IMR-90 (cell line): ENCODE measurements at regions not wholly inside any gene's neighbourhood (a gene's known extent, or its start where the extent isn't known, plus 50 kb on each side); places are given as distances from the start of the nearest gene placed in this dataset.

Experiments
- ATAC-seq: fragments of 200-7000 bp; cut with Tn5 transposase; 2 replicates; pipeline ENCODE4 v1.9.1; 2020; ENCODE audit warnings: low read depth, mild to moderate bottlenecking, moderate library complexity
- BruUV-seq: library from RNA; stranded (reverse); fragments of 400-500 nt; replicated peaks from 2 replicates; lab custom pipeline; 2021; lab: Mats Ljungman, UMichigan
- CTCF ChIA-PET: fragments of 300-600 bp; formaldehyde crosslinking; extraction: SDS; loops from one replicate; lab custom pipeline; 2021; ENCODE audit warnings: antibody characterized with exemption; lab: Yijun Ruan, JAX
- POLR2A ChIA-PET: fragments of 300-600 bp; sonication (Branson Sonifier 250); formaldehyde crosslinking; loops from one replicate; lab custom pipeline; 2022; ENCODE audit warnings: antibody characterized with exemption; ENCODE audit not compliant: unreplicated experiment; lab: Charles Lee
- DNase-seq: peaks from one replicate; pipeline ENCODE4 v3.0.0; 2013
- H2AFZ ChIP-seq: replicated peaks from 2 replicates; pipeline ENCODE3; 2013; ENCODE audit warnings: low read length, mild to moderate bottlenecking; ENCODE audit not compliant: poor library complexity
- H2AK5ac ChIP-seq: 2 replicates; pipeline ENCODE4 v1.6.1; 2013; ENCODE audit warnings: low read depth, low read length, inconsistent platforms
- H2AK9ac ChIP-seq: replicated peaks from 2 replicates; pipeline ENCODE3; 2013; ENCODE audit warnings: mild to moderate bottlenecking, low read depth, low read length, moderate library complexity; ENCODE audit not compliant: poor library complexity
- H2BK120ac ChIP-seq: 2 replicates; pipeline ENCODE4 v1.6.1; 2013; ENCODE audit warnings: low read depth, low read length, inconsistent platforms
- H2BK15ac ChIP-seq: 3 replicates; pipeline ENCODE4 v1.6.1; 2013; ENCODE audit warnings: low read depth, low read length, inconsistent platforms
- H2BK20ac ChIP-seq: 2 replicates; pipeline ENCODE4 v1.6.1; 2013; ENCODE audit warnings: low read depth, mild to moderate bottlenecking, inconsistent platforms, low read length, moderate library complexity
- H2BK5ac ChIP-seq: 2 replicates; pipeline ENCODE4 v1.6.1; 2013; ENCODE audit warnings: mild to moderate bottlenecking, low read depth, low read length, inconsistent platforms; ENCODE audit not compliant: poor library complexity, severe bottlenecking
- H3K14ac ChIP-seq: replicated peaks from 2 replicates; pipeline ENCODE4 v1.6.1; 2013; ENCODE audit warnings: low read depth, low read length, inconsistent platforms
- H3K18ac ChIP-seq: 2 replicates; pipeline ENCODE4 v1.6.1; 2013; ENCODE audit warnings: low read depth, low read length, control low read depth
- H3K23ac ChIP-seq: 2 replicates; pipeline ENCODE4 v1.6.1; 2013; ENCODE audit warnings: low read depth, low read length, inconsistent platforms
- H3K27ac ChIP-seq: 2 replicates; pipeline ENCODE4 v1.5.1; 2013; ENCODE audit warnings: mild to moderate bottlenecking, control low read depth, low read length; ENCODE audit not compliant: insufficient read depth
- H3K27me3 ChIP-seq: 2 replicates; pipeline ENCODE4 v1.6.1; 2013; ENCODE audit warnings: low read length; ENCODE audit not compliant: control insufficient read depth, insufficient read depth
- H3K36me3 ChIP-seq: 2 replicates; pipeline ENCODE4 v1.6.1; 2013; ENCODE audit warnings: low read length, mixed read lengths; ENCODE audit not compliant: control insufficient read depth, insufficient read depth
- H3K4ac ChIP-seq: 2 replicates; pipeline ENCODE4 v1.6.1; 2013; ENCODE audit warnings: low read depth, low read length, inconsistent platforms
- H3K4me1 ChIP-seq: 2 replicates; pipeline ENCODE4 v1.6.1; 2013; ENCODE audit warnings: low read length, mixed read lengths; ENCODE audit not compliant: control insufficient read depth, insufficient read depth
- H3K4me2 ChIP-seq: 2 replicates; pipeline ENCODE4 v1.6.1; 2013; ENCODE audit warnings: low read depth, mild to moderate bottlenecking, control low read depth, low read length, moderate library complexity
- H3K4me3 ChIP-seq: 2 replicates; pipeline ENCODE4 v1.5.1; 2013; ENCODE audit warnings: low read depth, mild to moderate bottlenecking, control low read depth, low read length, moderate library complexity; ENCODE audit not compliant: insufficient read depth
- H3K56ac ChIP-seq: 2 replicates; pipeline ENCODE4 v1.6.1; 2013; ENCODE audit warnings: low read length, inconsistent platforms; ENCODE audit not compliant: insufficient read depth; ENCODE audit errors: extremely low read depth
- H3K79me1 ChIP-seq, 2 experiments: 2 replicates each; pipeline ENCODE4 v1.6.1; 2013; ENCODE audit warnings: low read length in 2 of 2, inconsistent platforms in 1 of 2, low read depth in 1 of 2
- H3K9ac ChIP-seq: 2 replicates; pipeline ENCODE4 v1.6.1; 2013; ENCODE audit warnings: low read depth, low read length, control low read depth
- H3K9me1 ChIP-seq: 2 replicates; pipeline ENCODE4 v1.6.1; 2013; ENCODE audit warnings: low read length, inconsistent platforms; ENCODE audit not compliant: insufficient read depth
- H3K9me3 ChIP-seq: 2 replicates; pipeline ENCODE4 v1.6.1; 2013; ENCODE audit warnings: low read length; ENCODE audit not compliant: control insufficient read depth, insufficient read depth
- H4K20me1 ChIP-seq: 2 replicates; pipeline ENCODE4 v1.6.1; 2013; ENCODE audit warnings: low read length, inconsistent platforms; ENCODE audit not compliant: insufficient read depth
- H4K5ac ChIP-seq: 2 replicates; pipeline ENCODE4 v1.6.1; 2013; ENCODE audit warnings: mild to moderate bottlenecking, low read depth, low read length, control low read depth
- H4K8ac ChIP-seq, 2 experiments: 2 replicates each; pipeline ENCODE4 v1.6.1; 2013; ENCODE audit warnings: low read depth in 2 of 2, low read length in 2 of 2, control low read depth in 1 of 2, inconsistent platforms in 1 of 2
- H4K91ac ChIP-seq: 2 replicates; pipeline ENCODE4 v1.6.1; 2013; ENCODE audit warnings: low read depth, low read length, inconsistent platforms; ENCODE audit not compliant: insufficient read depth
- CTCF ChIP-seq: conservative IDR thresholded peaks from 2 replicates; pipeline ENCODE4 v1.5.1; 2012; ENCODE audit warnings: mild to moderate bottlenecking, low read depth, low read length, improper control_type of control experiment
- ELK1 ChIP-seq: fragments of 150-350 bp; IDR thresholded peaks from 2 replicates; pipeline ENCODE4 v1.6.1; 2016; ENCODE audit warnings: low read depth, mild to moderate bottlenecking, low read length, moderate library complexity, borderline replicate concordance
- MXI1 ChIP-seq: IDR thresholded peaks from 2 replicates; pipeline ENCODE4 v1.6.1; 2012; ENCODE audit warnings: low read depth, mild to moderate bottlenecking, low read length, moderate library complexity, borderline replicate concordance
- RAD21 ChIP-seq: IDR thresholded peaks from 2 replicates; pipeline ENCODE4 v1.6.1; 2012; ENCODE audit warnings: low read length, improper control_type of control experiment
- WGBS, 2 experiments: methylation state at CpG; one replicate each; pipeline versions ENCODE4 v1.1.5 to v1.1.7; 2013; ENCODE audit warnings: missing lambda C conversion rate in 2 of 2; ENCODE audit not compliant: insufficient read length in 1 of 2; ENCODE audit errors: extremely low coverage in 2 of 2; 5-methylcytosine and 5-hydroxymethylcytosine counted together
- dilution Hi-C: fragments of 300-500 bp; cut with HindIII; formaldehyde crosslinking; loops from one replicate; pipeline ENCODE4 v1.14.3; 2018; ENCODE audit warnings: low sequenced_read_pairs; ENCODE audit not compliant: unreplicated experiment
- in situ Hi-C: fragments of 300-500 bp; cut with MboI; formaldehyde crosslinking; loops from 3 replicates; pipeline ENCODE4 v1.14.3; 2019; ENCODE audit warnings: low sequenced_read_pairs, inconsistent platforms, mixed read lengths
- intact Hi-C: fragments of 100-400 bp; cut with micrococcal nuclease; formaldehyde crosslinking; loops from 2 replicates; pipeline ENCODE4 v1.10.0; 2022

- peaks cover 13% of the 10 kb centered on the region for H3K4me1 ChIP-seq
- TF ChIP-seq MXI1 (no peak), RAD21 (peak; percentile 43), CTCF (peak; percentile 40), ELK1 (no peak)
- dilution Hi-C loops (no loop called here), intact Hi-C loops (loop anchor here (2.0 to 10.0 kb wide), 3 partner anchors 131 to 524 kb away; partner anchors contain the start of gene ATL2), in situ Hi-C loops (loop anchor here (25.0 kb wide), 1 partner anchor 196 kb away; no protein-coding TSS in a partner anchor)
- BruUV-seq: no TSS peak
- ATAC-seq (no peak), DNase-seq (peak; percentile 66)
- H3K14ac ChIP-seq: no peak overlapping the region; the same call in 1 of the 2 replicates
- H3K27me3 ChIP-seq: peaks cover 7% of the 10 kb centered on the region; the same call in 1 of the 2 replicates
- H3K79me1 ChIP-seq: no peaks in the 10 kb centered on the region
- no peaks in the 10 kb centered on the region for H4K20me1 ChIP-seq
- H3K9me1 ChIP-seq: peaks cover 9% of the 10 kb centered on the region; the same call in 1 of the 2 replicates
- POLR2A ChIA-PET: no interaction called here
- no peak overlapping the region for H3K27ac ChIP-seq
- no peak overlapping the region for H3K56ac ChIP-seq
- no peak overlapping the region for H3K4me2 ChIP-seq
- H2BK5ac ChIP-seq: no peak overlapping the region
- H3K9ac ChIP-seq: no peak overlapping the region
- H2BK20ac ChIP-seq: peak overlapping the region; percentile 80
- H2AK9ac ChIP-seq: peak overlapping the region; percentile 29
- peak overlapping the region in 1 of 2 experiments; percentile 37; a peak in 2 of 4 replicates for H4K8ac ChIP-seq
- H2AFZ ChIP-seq: peak overlapping the region; percentile 18
- WGBS, 2 experiments: 0% methylated on average over 1 of the region's 10 CpGs; no CpG with 5 or more reads in 1 of the 2 experiments
- no peaks in the 10 kb centered on the region for H3K9me3 ChIP-seq
- peak overlapping the region; percentile 55; the same call in 1 of the 2 replicates for H4K5ac ChIP-seq
- H2BK120ac ChIP-seq: peak overlapping the region; percentile 65
- no peak overlapping the region for H3K4me3 ChIP-seq
- peak overlapping the region; percentile 13 for H2AK5ac ChIP-seq
- peak overlapping the region; percentile 44 for H4K91ac ChIP-seq
- H3K18ac ChIP-seq: peak overlapping the region; percentile 73
- H3K4ac ChIP-seq: peak overlapping the region; percentile 54
- CTCF ChIA-PET: interaction anchor here (0.6 to 1.2 kb wide), 10 partner anchors 10 to 387 kb away, joined by 3 to 6 read pairs (median 4); no protein-coding TSS in a partner anchor
- peak overlapping the region; percentile 51 for H3K23ac ChIP-seq
- H2BK15ac ChIP-seq: peak overlapping the region; percentile 30; the same call in 1 of the 3 replicates
- no peaks in the 10 kb centered on the region for H3K36me3 ChIP-seq
These were observed 94.3 kb downstream of the HNRNPLL start for GRCh38 chr2:38508311-38509039.
